HepG2 (cell line): ENCODE measurements at regions not wholly inside any gene's neighbourhood (a gene's known extent, or its start where the extent isn't known, plus 50 kb on each side); places are given as distances from the start of the nearest gene placed in this dataset.

ENCODE experiments used
- ATAC-seq: fragments of 200-7000 bp; cut with Tn5 transposase; 3 replicates; pipeline ENCODE4 v1.9.1; 2020; ENCODE audit warnings: mild to moderate bottlenecking, moderate library complexity
- BruUV-seq: library from RNA; stranded (reverse); fragments of 400-500 nt; replicated peaks from 2 replicates; lab custom pipeline; 2021; lab: Mats Ljungman, UMichigan
- CTCF ChIA-PET: fragments of 300-600 bp; formaldehyde crosslinking; extraction: SDS; loops from one replicate; lab custom pipeline; 2021; ENCODE audit warnings: low total read pairs, inconsistent platforms, low intra/inter-chr PET ratio; lab: Yijun Ruan, JAX
- POLR2A ChIA-PET: fragments of 350-600 bp; sonication (Branson Sonifier 250); formaldehyde crosslinking; loops from one replicate; lab custom pipeline; 2020; ENCODE audit warnings: antibody characterized with exemption, inconsistent platforms; lab: Yijun Ruan, JAX
- DNase-seq: peaks from one replicate; pipeline ENCODE4 v3.0.0-alpha.2; 2015; ENCODE audit warnings: low spot score
- FAIRE-seq: peaks from 3 replicates; lab custom pipeline; 2011; peaks lifted over from hg19 to GRCh38; lab: Jason Lieb, UNC
- H2AFZ ChIP-seq: one replicate; pipeline ENCODE4 v1.6.1; 2011; ENCODE audit warnings: low read length, inconsistent platforms
- H3K27ac ChIP-seq: fragments of 300-600 bp; 3 replicates; pipeline ENCODE4 v1.8.0; 2011; ENCODE audit warnings: mixed run types, mild to moderate bottlenecking, mixed read lengths, low read length, inconsistent platforms; ENCODE audit not compliant: insufficient read depth; ENCODE audit errors: extremely low read length
- H3K27me3 ChIP-seq, 2 experiments: fragments of 200-600 bp in 1 of 2; 2 replicates in 1 of 2; 3 replicates in 1 of 2; pipeline versions ENCODE4 v1.6.0 to v1.8.0; 2011; ENCODE audit warnings: low read length in 2 of 2, mild to moderate bottlenecking in 2 of 2, moderate library complexity in 2 of 2, inconsistent platforms in 1 of 2; ENCODE audit not compliant: insufficient read depth in 2 of 2, control insufficient read depth in 1 of 2
- H3K36me3 ChIP-seq, 2 experiments: fragments of 200-600 bp in 1 of 2; replicated peaks in 1 of 2; 2 replicates in 1 of 2; 3 replicates in 1 of 2; pipeline versions ENCODE4 v1.5.1 to v1.8.0; 2011; ENCODE audit warnings: low read length in 2 of 2, inconsistent platforms in 1 of 2; ENCODE audit not compliant: insufficient read depth in 2 of 2, control insufficient read depth in 1 of 2
- H3K4me1 ChIP-seq: 2 replicates; pipeline ENCODE4 v1.5.1; 2012; ENCODE audit warnings: low read length, inconsistent platforms; ENCODE audit not compliant: insufficient read depth
- H3K4me2 ChIP-seq: 2 replicates; pipeline ENCODE4 v1.6.0; 2011; ENCODE audit warnings: low read depth, low read length, inconsistent platforms
- H3K4me3 ChIP-seq, 3 experiments: fragments of 200-600 bp in 1 of 3; sonication (generic), shearing (Covaris generic) in 1 of 3; replicated peaks in 1 of 3; 2 replicates each; pipeline ENCODE4 v1.5.1; 2011 to 2016; ENCODE audit warnings: low read length in 3 of 3, inconsistent platforms in 2 of 3, low read depth in 2 of 3, mild to moderate bottlenecking in 2 of 3, control low read depth in 1 of 3, mixed read lengths in 1 of 3; ENCODE audit not compliant: insufficient read depth in 1 of 3
- H3K79me2 ChIP-seq: one replicate; pipeline ENCODE4 v1.6.1; 2011; ENCODE audit warnings: low read length, inconsistent platforms; ENCODE audit not compliant: insufficient read depth
- H3K9ac ChIP-seq: 2 replicates; pipeline ENCODE4 v1.6.0; 2011; ENCODE audit warnings: mild to moderate bottlenecking, low read depth, low read length, inconsistent platforms; ENCODE audit not compliant: insufficient read depth
- H3K9me3 ChIP-seq: 2 replicates; pipeline ENCODE4 v1.5.1; 2012; ENCODE audit warnings: mild to moderate bottlenecking, low read length
- H4K20me1 ChIP-seq: 2 replicates; pipeline ENCODE4 v1.6.0; 2011; ENCODE audit warnings: inconsistent platforms, mild to moderate bottlenecking, low read length, moderate library complexity; ENCODE audit not compliant: insufficient read depth
- E2F2 ChIP-seq: sonication (generic); formaldehyde crosslinking; IDR thresholded peaks from 2 replicates; pipeline ENCODE4 v1.4.0; 2020; ENCODE audit warnings: missing genetic modification reagents, borderline replicate concordance
- SMAD9 ChIP-seq: sonication (generic); formaldehyde crosslinking; IDR thresholded peaks from 2 replicates; pipeline ENCODE4 v1.5.1; 2020; ENCODE audit warnings: mild to moderate bottlenecking, missing genetic modification reagents
- SMARCC2 ChIP-seq: fragments of 450-650 bp; IDR thresholded peaks from 2 replicates; pipeline ENCODE4 v1.6.1; 2017; ENCODE audit warnings: antibody characterized with exemption, mild to moderate bottlenecking
- THAP9 ChIP-seq: sonication (generic); formaldehyde crosslinking; IDR thresholded peaks from 2 replicates; pipeline ENCODE4; 2020; ENCODE audit warnings: missing genetic modification reagents, mild to moderate bottlenecking, borderline replicate concordance
- ZBTB25 ChIP-seq: IDR thresholded peaks from 2 replicates; pipeline ENCODE4 v1.6.1; 2018; ENCODE audit warnings: missing genetic modification reagents
- ZBTB39 ChIP-seq: sonication (generic); formaldehyde crosslinking; IDR thresholded peaks from 2 replicates; pipeline ENCODE4 v1.5.0; 2020; ENCODE audit warnings: missing genetic modification reagents
- ZBTB42 ChIP-seq: sonication (generic); formaldehyde crosslinking; IDR thresholded peaks from 2 replicates; pipeline ENCODE4 v1.5.0; 2020; ENCODE audit warnings: mild to moderate bottlenecking, missing genetic modification reagents
- ZNF484 ChIP-seq: sonication (generic); formaldehyde crosslinking; IDR thresholded peaks from 2 replicates; pipeline ENCODE4 v1.5.1; 2020; ENCODE audit warnings: mild to moderate bottlenecking, low read depth, missing genetic modification reagents, borderline replicate concordance
- ZNF619 ChIP-seq: sonication (generic); formaldehyde crosslinking; IDR thresholded peaks from 2 replicates; pipeline ENCODE4 v1.4.0; 2020; ENCODE audit warnings: mild to moderate bottlenecking, missing genetic modification reagents
- WGBS: methylation state at CpG from one replicate; pipeline ENCODE4 v1.1.6; 2017; ENCODE audit warnings: low lambda C conversion rate; 5-methylcytosine and 5-hydroxymethylcytosine counted together
- in situ Hi-C: cut with HindIII; loops from 2 replicates; pipeline ENCODE4 v1.10.0; 2017; ENCODE audit warnings: low pct_unique_long_range_greater_than_20kb; ENCODE audit not compliant: extremely low pct_ligation_motif_present
- intact Hi-C: fragments of 100-400 bp; cut with micrococcal nuclease; formaldehyde crosslinking; loops from one replicate; pipeline ENCODE4 v1.10.0; 2022; ENCODE audit not compliant: unreplicated experiment

GRCh38 chr4:11106190-11106589, 322.5 kb downstream of the HS3ST1 start (continued):
- TF ChIP-seq ZBTB25 (no peak), E2F2 (no peak), SMARCC2 (no peak), ZNF484 (CRISPR knock-in tag) (no peak)

GRCh38 chr4:11105715-11106114, 323.0 kb downstream of the HS3ST1 start:
- no peak overlapping the region for H3K9ac ChIP-seq
- TF ChIP-seq ZNF619 (CRISPR knock-in tag) (no peak), ZBTB42 (CRISPR knock-in tag) (no peak), SMAD9 (CRISPR knock-in tag) (no peak), THAP9 (no peak), ZBTB39 (CRISPR knock-in tag) (no peak)
- no peaks in the 10 kb centered on the region for H4K20me1 ChIP-seq
- no peak overlapping the region for H2AFZ ChIP-seq
- in situ Hi-C loops, result no loop called here
- DNase-seq (no peak), FAIRE-seq (no peak), ATAC-seq (no peak)
- BruUV-seq, result no TSS peak
- H3K27me3 ChIP-seq, result no peaks in the 10 kb centered on the region
- H3K4me1 ChIP-seq, result no peaks in the 10 kb centered on the region
- intact Hi-C loops, result no loop called here
- no peaks in the 10 kb centered on the region for H3K36me3 ChIP-seq
- POLR2A ChIA-PET, result no interaction called here
- CTCF ChIA-PET, result no interaction called here
- H3K79me2 ChIP-seq, result no peaks in the 10 kb centered on the region
- WGBS, result 25% methylated on average over 3 of the region's 3 CpGs
- no peak overlapping the region for H3K4me3 ChIP-seq
- H3K4me2 ChIP-seq, result no peak overlapping the region
- H3K9me3 ChIP-seq, result peaks cover 42% of the 10 kb centered on the region
- H3K27ac ChIP-seq, result no peak overlapping the region
